Muscle layer of duodenum (tissue), 2 donors: ENCODE measurements at regions not wholly inside any gene's neighbourhood (a gene's known extent, or its start where the extent isn't known, plus 50 kb on each side); places are given as distances from the start of the nearest gene placed in this dataset.

ENCODE experiments used
- H3K27ac ChIP-seq: one replicate; pipeline ENCODE4 v1.7.0; 2013; ENCODE audit warnings: mild to moderate bottlenecking, low read length
- H3K27me3 ChIP-seq: one replicate; pipeline ENCODE4 v1.7.0; 2013; ENCODE audit warnings: low read depth, mild to moderate bottlenecking, control low read depth, low read length
- H3K36me3 ChIP-seq, 2 donors: one replicate each; pipeline ENCODE4 v1.7.0; 2013; ENCODE audit warnings: low read length in 2 of 2, control low read depth in 1 of 2, mild to moderate bottlenecking in 1 of 2; ENCODE audit not compliant: insufficient read depth in 2 of 2, control insufficient read depth in 1 of 2
- H3K4me1 ChIP-seq, 2 donors: one replicate each; pipeline ENCODE4 v1.7.0; 2013; ENCODE audit warnings: low read length in 2 of 2, mild to moderate bottlenecking in 2 of 2, control low read depth in 1 of 2, moderate library complexity in 1 of 2; ENCODE audit not compliant: insufficient read depth in 2 of 2, control insufficient read depth in 1 of 2
- H3K4me3 ChIP-seq, 2 donors: one replicate each; pipeline ENCODE4 v1.7.0; 2013; ENCODE audit warnings: low read length in 2 of 2, low read depth in 1 of 2, mild to moderate bottlenecking in 1 of 2
- H3K9me3 ChIP-seq, 2 donors: one replicate each; pipeline ENCODE4 v1.7.0; 2013; ENCODE audit warnings: low read length in 2 of 2, control low read depth in 1 of 2, mild to moderate bottlenecking in 1 of 2; ENCODE audit not compliant: control insufficient read depth in 1 of 2
- donor health status: healthy.

DNA sequence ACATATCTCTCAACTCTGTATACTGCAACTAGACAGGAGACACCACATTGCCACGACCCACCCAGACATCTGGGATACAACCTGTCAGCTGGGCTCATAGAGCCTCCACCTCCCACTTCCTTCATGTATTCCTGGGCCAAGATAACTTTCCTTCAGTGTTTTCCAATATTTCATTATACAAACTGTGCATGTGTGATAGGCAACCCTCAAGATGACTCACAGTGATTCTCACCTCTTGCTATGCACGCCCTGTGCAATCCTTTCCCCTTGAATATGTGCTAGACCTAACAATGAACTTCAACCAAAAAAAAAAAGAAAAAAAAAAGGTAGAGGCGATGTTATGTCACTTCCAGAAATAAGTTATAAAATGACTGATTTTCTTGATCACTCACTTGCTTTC lies 138.0 kb upstream of the ALCAM start:
- Histone ChIP-seq H3K4me3 (no peak overlapping the region), H3K27me3 (no peaks in the 10 kb centered on the region)

DNA sequence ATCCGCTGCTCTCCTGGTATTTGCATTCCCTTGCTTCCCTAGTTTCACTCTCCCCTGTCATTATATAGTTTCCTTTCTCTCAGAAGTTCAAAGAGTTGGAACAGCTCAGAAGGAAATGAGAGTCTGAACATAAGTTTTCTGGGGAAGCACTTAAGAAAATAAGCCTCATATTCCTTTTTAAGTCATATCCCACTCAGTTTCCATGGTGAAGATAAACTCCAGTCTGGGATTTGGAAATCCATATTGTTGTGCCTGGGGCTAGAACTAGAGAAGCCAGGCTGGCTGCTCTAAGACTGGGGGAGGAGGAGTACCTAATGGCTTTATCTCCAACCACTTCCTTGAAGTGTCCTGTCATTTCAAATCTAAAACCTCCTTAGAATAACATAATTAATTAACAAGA lies 134.2 kb upstream of the ALCAM start:
- no peak overlapping the region for H3K27ac ChIP-seq
- H3K4me3 ChIP-seq: no peak overlapping the region
- no peaks in the 10 kb centered on the region for H3K4me1 ChIP-seq
- no peaks in the 10 kb centered on the region for H3K36me3 ChIP-seq
- peaks cover 0 to 4% of the 10 kb centered on the region in 2 donors for H3K9me3 ChIP-seq
- no peaks in the 10 kb centered on the region for H3K27me3 ChIP-seq

More for the DNA sequence above, 138.0 kb upstream of the ALCAM start:
- no peak overlapping the region for H3K27ac ChIP-seq
- H3K36me3 ChIP-seq: no peaks in the 10 kb centered on the region
- H3K9me3 ChIP-seq: peaks cover 0 to 4% of the 10 kb centered on the region in 2 donors
- no peaks in the 10 kb centered on the region for H3K4me1 ChIP-seq

DNA sequence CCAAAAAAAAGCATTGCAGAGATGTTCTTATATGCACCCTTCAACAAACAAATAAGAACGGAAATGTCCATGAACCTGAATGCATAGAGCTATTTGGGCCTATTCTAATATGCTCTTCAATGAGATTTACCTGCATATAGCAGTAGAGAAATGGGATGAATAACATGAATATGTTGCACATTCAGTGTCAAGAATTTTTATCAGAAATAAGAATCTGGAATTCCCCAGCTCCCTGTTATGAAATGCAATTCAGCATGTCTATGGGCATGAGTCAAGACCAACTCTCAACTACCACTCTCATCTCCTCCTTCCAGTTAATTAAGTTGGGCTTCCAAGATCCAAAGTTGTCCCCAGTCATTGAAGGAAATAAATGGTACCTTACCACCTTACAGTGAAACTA lies 133.7 kb upstream of the ALCAM start:
- Histone ChIP-seq H3K4me1 (no peaks in the 10 kb centered on the region), H3K27me3 (no peaks in the 10 kb centered on the region), H3K27ac (no peak overlapping the region), H3K4me3 (no peak overlapping the region), H3K9me3 (peaks cover 0 to 4% of the 10 kb centered on the region in 2 donors), H3K36me3 (no peaks in the 10 kb centered on the region)

DNA sequence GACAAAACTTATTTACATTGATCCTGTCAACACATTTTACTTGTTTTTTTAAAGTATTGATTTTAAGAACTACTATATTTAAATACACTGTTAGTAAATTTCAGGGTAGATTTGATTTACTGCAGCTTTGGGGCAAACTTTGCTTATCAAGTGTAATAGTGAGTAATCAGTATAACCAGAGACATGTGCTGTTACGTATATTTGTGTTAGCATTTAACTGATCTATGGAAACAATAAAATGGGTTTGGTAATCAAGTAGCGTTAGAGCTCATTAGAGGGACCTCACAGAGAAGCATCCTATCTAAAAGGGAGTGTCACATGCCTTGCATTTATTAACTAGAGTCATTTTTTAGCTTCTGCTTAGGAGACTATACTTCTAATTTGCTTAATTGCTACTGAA lies 131.5 kb upstream of the ALCAM start:
- Histone ChIP-seq H3K27ac (no peak overlapping the region), H3K36me3 (no peaks in the 10 kb centered on the region), H3K9me3 (no peaks in the 10 kb centered on the region), H3K27me3 (no peaks in the 10 kb centered on the region), H3K4me3 (no peak overlapping the region), H3K4me1 (no peaks in the 10 kb centered on the region)

DNA sequence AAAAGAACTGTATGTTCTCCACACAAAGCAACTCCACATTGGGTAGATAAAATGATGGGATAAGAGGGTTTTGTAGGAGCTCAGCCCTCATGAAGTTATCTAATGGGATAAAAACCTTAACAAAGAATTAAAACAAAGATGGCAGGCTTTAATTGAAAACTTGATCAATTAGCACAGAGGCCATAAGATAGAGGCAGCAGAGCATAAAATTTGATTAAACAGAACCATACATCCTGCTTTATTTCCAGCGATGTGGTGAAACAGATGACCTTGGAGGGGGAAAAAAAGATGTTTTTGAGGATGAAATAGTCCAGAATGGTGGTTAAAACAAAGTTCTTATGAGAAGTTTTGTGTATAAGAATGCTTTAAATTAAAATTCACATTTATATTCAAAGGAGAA lies 130.9 kb upstream of the ALCAM start:
- Histone ChIP-seq H3K27me3 (no peaks in the 10 kb centered on the region), H3K27ac (no peak overlapping the region), H3K36me3 (no peaks in the 10 kb centered on the region), H3K4me1 (no peaks in the 10 kb centered on the region), H3K4me3 (no peak overlapping the region), H3K9me3 (no peaks in the 10 kb centered on the region)

DNA sequence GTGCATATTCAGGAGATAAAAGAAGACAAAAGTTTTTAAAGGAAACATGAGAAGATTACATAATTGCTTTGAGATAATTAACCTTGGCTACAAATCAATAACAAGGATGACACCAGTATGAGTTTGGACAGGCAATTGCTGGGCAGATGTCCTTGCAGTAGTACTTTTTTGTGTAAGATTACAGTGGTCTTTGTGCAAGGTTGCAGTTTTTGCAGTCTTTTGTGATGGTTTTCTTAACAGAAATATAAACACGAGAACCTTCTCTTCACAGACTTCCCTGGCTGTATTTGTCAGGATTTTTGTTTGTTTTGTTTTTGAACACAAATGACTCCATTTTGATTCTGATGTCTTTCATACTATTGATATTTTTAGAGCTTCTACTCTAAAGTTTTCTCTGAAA lies 128.3 kb upstream of the ALCAM start:
- Histone ChIP-seq H3K36me3 (no peaks in the 10 kb centered on the region), H3K27me3 (no peaks in the 10 kb centered on the region), H3K27ac (no peak overlapping the region), H3K4me3 (no peak overlapping the region), H3K4me1 (no peaks in the 10 kb centered on the region), H3K9me3 (no peaks in the 10 kb centered on the region)

DNA sequence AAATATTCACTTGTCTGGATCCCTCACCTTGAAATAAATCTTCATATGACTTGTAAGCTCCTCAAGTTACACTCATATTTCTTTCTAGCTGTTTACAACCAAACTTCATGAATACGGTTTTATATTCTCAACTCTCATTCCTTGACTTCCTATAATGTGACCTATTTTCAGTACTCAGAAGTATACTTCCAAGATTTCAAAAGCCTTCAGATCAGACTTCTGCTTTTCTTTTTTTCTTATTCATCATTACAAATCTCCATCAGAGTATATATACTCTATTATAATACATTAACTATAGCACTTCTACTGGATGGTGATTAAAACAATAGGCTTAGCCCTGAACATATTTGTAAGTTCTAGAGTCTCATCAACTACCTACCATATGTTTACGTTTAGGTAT lies 123.6 kb upstream of the ALCAM start:
- Histone ChIP-seq H3K9me3 (no peaks in the 10 kb centered on the region), H3K27me3 (no peaks in the 10 kb centered on the region), H3K27ac (no peak overlapping the region), H3K36me3 (no peaks in the 10 kb centered on the region), H3K4me1 (no peaks in the 10 kb centered on the region), H3K4me3 (no peak overlapping the region)

DNA sequence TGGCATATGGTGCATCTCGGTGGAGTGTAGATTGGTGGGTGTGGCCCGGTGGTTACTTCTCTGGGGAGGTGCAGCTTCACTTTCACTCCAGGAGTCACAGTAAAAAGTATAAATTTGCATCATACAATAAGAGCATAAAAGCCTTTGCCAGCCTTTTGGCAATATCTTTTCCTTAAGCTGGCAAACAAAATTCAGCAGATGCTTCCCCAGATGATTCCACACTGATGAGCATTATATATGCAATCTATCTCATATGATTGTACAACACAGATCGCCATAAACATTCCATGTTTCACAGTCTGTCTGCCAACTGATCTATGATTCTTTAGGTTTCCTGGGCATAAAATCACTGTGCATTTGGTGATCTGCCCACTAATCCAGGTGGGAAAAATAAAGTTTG lies 120.2 kb upstream of the ALCAM start:
- Histone ChIP-seq H3K27ac (no peak overlapping the region), H3K9me3 (peaks cover 0 to 5% of the 10 kb centered on the region in 2 donors), H3K27me3 (no peaks in the 10 kb centered on the region), H3K4me3 (no peak overlapping the region), H3K4me1 (no peaks in the 10 kb centered on the region), H3K36me3 (no peaks in the 10 kb centered on the region)

DNA sequence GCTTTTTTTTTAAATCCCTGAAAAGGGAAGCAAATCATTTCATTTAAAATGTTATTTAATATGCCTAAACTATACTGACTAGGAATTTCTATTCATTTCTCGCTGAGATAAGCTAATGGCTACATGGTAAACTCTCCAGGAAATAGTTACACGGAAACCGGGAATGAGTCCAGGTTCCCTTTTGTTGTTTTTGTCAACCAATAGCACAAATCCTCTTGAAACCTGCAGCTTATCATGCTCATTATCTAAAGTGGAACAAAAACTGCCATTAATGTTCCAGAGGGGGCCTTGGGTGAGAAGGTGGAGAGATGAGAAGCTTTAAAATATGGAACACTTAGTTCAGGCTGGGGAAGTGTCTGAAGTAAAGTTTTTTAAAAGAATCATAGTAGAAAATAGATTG lies 113.5 kb upstream of the ALCAM start:
- H3K9me3 ChIP-seq: peaks cover 0 to 6% of the 10 kb centered on the region in 2 donors
- no peak overlapping the region for H3K4me3 ChIP-seq
- H3K27ac ChIP-seq: no peak overlapping the region
- H3K36me3 ChIP-seq: no peaks in the 10 kb centered on the region
- no peaks in the 10 kb centered on the region for H3K27me3 ChIP-seq
- peaks cover 0 to 5% of the 10 kb centered on the region in 2 donors for H3K4me1 ChIP-seq

DNA sequence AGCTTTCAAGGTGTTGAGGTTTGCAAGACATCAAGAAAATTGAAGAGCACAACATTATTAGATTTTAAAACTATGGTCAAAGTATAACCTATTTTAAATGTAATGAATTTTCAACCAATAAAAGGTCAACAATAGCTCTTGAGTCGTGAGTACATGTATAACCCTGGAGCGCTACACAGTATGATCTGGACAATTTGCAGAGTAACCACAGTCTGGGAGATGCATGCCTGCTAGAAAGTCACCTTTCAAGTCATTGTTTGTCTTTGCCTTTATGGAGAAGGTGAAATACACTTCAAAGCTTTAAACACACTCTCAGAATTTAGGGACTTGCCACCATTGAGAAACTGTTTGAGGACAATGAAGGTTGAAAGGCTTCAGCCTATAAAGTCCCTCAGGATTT lies 112.6 kb upstream of the ALCAM start:
- no peaks in the 10 kb centered on the region for H3K27me3 ChIP-seq
- H3K27ac ChIP-seq: no peak overlapping the region
- no peaks in the 10 kb centered on the region for H3K36me3 ChIP-seq
- peaks cover 0 to 5% of the 10 kb centered on the region in 2 donors for H3K4me1 ChIP-seq
- peaks cover 0 to 6% of the 10 kb centered on the region in 2 donors for H3K9me3 ChIP-seq
- no peak overlapping the region for H3K4me3 ChIP-seq

DNA sequence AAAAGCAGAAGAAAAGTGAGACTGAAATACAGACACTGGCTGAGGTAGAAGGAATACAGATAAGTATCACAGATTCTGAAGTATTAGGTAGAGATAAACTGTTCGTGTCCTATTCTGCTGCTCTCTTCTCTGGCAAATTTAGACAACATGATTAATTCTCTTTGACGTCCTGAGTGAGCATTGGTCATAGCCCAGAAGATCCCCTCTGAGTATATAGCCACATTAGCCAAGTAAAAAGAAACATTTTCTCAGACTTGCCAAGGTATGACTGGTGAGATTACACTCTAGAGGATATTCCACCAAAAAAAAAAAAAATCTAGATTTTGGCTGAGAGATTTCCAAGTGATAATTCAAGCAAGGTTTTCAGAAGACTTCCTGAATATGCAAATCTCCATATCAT lies 111.4 kb upstream of the ALCAM start:
- Histone ChIP-seq H3K27me3 (no peaks in the 10 kb centered on the region), H3K27ac (no peak overlapping the region), H3K36me3 (no peaks in the 10 kb centered on the region), H3K9me3 (peaks cover 0 to 6% of the 10 kb centered on the region in 2 donors), H3K4me3 (no peak overlapping the region), H3K4me1 (peaks cover 0 to 5% of the 10 kb centered on the region in 2 donors)

DNA sequence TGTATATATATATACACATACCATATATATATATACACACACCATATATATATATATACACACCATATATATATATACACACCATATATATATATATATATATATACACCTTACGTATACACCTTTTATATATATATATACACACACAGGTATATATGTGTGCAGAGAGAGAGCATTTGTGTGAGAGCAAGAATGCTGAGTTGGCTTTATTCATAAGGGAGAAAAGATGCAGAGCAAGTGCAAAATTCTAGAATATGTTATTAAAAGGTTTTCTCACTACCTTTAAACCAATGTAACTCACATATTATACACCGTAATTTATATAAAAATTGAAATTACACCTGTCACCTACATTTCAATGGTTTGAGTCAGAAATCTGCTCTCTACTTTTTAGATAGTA lies 107.2 kb upstream of the ALCAM start:
- Histone ChIP-seq H3K9me3 (peaks cover 0 to 5% of the 10 kb centered on the region in 2 donors), H3K4me1 (no peaks in the 10 kb centered on the region), H3K4me3 (no peak overlapping the region), H3K27ac (no peak overlapping the region), H3K27me3 (no peaks in the 10 kb centered on the region), H3K36me3 (no peaks in the 10 kb centered on the region)
